ENCODE measurements at regions not wholly inside any gene's neighbourhood (a gene's known extent, or its start where the extent isn't known, plus 50 kb on each side); places are given as distances from the start of the nearest gene placed in this dataset.

- H3K4me3 ChIP-seq (ENCODE audit: low read depth, low read length): no peak overlapping the region
- DNase-seq (ENCODE audit: low read depth, low spot score): no peak
- TF ChIP-seq CTCF (IDR thresholded peaks at IDR 0.05; ENCODE audit: insufficient read depth, low read length, missing control alignments): no peak
- ChIA-PET CTCF (no interaction called here), POLR2A (no interaction called here)
These were observed 660.5 kb upstream of the MAN1A1 start for GRCh38 chr6:120010075-120010474.

GRCh38 chr6:120005292-120005976 lies 655.9 kb upstream of the MAN1A1 start:
- no peak for DNase-seq (ENCODE audit: low read depth, low spot score)
- ChIA-PET POLR2A (no interaction called here), CTCF (no interaction called here)
- no peak for TF ChIP-seq CTCF (IDR thresholded peaks at IDR 0.05; ENCODE audit: insufficient read depth, low read length, missing control alignments)
- H3K4me3 ChIP-seq (ENCODE audit: low read depth, low read length): no peak overlapping the region

- no peak for TF ChIP-seq CTCF (IDR thresholded peaks at IDR 0.05; ENCODE audit: insufficient read depth, low read length, missing control alignments)
- DNase-seq (ENCODE audit: low read depth, low spot score): no peak
- CTCF ChIA-PET: no interaction called here
- H3K4me3 ChIP-seq (ENCODE audit: low read depth, low read length): no peak overlapping the region
- POLR2A ChIA-PET: no interaction called here
These were observed 637.5 kb upstream of the MAN1A1 start for GRCh38 chr6:119986934-119987549.

GRCh38 chr6:119985952-119986736 lies 636.6 kb upstream of the MAN1A1 start:
- TF ChIP-seq CTCF (IDR thresholded peaks at IDR 0.05; ENCODE audit: insufficient read depth, low read length, missing control alignments): no peak
- ChIA-PET POLR2A (no interaction called here), CTCF (no interaction called here)
- H3K4me3 ChIP-seq (ENCODE audit: low read depth, low read length): no peak overlapping the region
- DNase-seq (ENCODE audit: low read depth, low spot score): no peak

- no peak overlapping the region for H3K4me3 ChIP-seq (ENCODE audit: low read depth, low read length)
- no peak for DNase-seq (ENCODE audit: low read depth, low spot score)
- CTCF ChIA-PET: interaction anchor here (5.2 kb wide), 1 partner anchor 832 kb away, joined by 55 read pairs; no protein-coding TSS in a partner anchor
- TF ChIP-seq CTCF (IDR thresholded peaks at IDR 0.05; ENCODE audit: insufficient read depth, low read length, missing control alignments): no peak
- POLR2A ChIA-PET: no interaction called here
These were observed 631.2 kb upstream of the MAN1A1 start for GRCh38 chr6:119980802-119981201.

- no peak for TF ChIP-seq CTCF (IDR thresholded peaks at IDR 0.05; ENCODE audit: insufficient read depth, low read length, missing control alignments)
- DNase-seq (ENCODE audit: low read depth, low spot score): no peak
- ChIA-PET CTCF (interaction anchor here (1.0 to 5.2 kb wide), 5 partner anchors 18 to 851 kb away, joined by 3 to 55 read pairs (median 10); no protein-coding TSS in a partner anchor), POLR2A (no interaction called here)
- no peak overlapping the region for H3K4me3 ChIP-seq (ENCODE audit: low read depth, low read length)
These were observed 630.3 kb upstream of the MAN1A1 start for GRCh38 chr6:119979862-119980261.

Data from AG04449 (cell line).